ENCODE measurements at regions not wholly inside any gene's neighbourhood (a gene's known extent, or its start where the extent isn't known, plus 50 kb on each side); places are given as distances from the start of the nearest gene placed in this dataset.

- Histone ChIP-seq H3K4me3 (ENCODE audit: extremely low read depth in 1 of 4, insufficient read depth in 2 of 4, low read depth in 3 of 4, low read length in 4 of 4) (no peak overlapping the region), H3K56ac (replicated peaks; ENCODE audit: insufficient read length, low read depth, low read length) (no peak overlapping the region), H3K4ac (replicated peaks; ENCODE audit: insufficient read length, low read depth, low read length) (no peak overlapping the region), H2AK5ac (ENCODE audit: low read depth, low read length) (no peak overlapping the region), H3K27me3 (replicated peaks in 1 of 4; ENCODE audit: control insufficient read depth in 3 of 4, extremely low read depth in 1 of 4, insufficient read depth in 3 of 4, low read length in 3 of 4) (no peaks in the 10 kb centered on the region), H3K79me2 (ENCODE audit: control insufficient read depth in 1 of 2, insufficient read depth in 2 of 2, low read length in 2 of 2) (no peaks in the 10 kb centered on the region), H3K79me1 (ENCODE audit: low read depth, low read length) (no peaks in the 10 kb centered on the region), H3K18ac (ENCODE audit: extremely low read depth, low read length) (no peak overlapping the region), H4K5ac (ENCODE audit: insufficient read length, low read depth, low read length) (no peak overlapping the region), H2BK12ac (ENCODE audit: low read depth, low read length) (no peak overlapping the region), H4K8ac (ENCODE audit: extremely low read depth, insufficient read depth, low read length) (no peak overlapping the region), H3K9me3 (ENCODE audit: insufficient read depth in 2 of 2, low read depth in 1 of 2, low read length in 1 of 2) (no peaks in the 10 kb centered on the region), H2BK120ac (replicated peaks; ENCODE audit: low read depth, low read length) (no peak overlapping the region), H3K4me1 (replicated peaks in 1 of 4; ENCODE audit: control insufficient read depth in 3 of 4, insufficient read depth in 4 of 4, low read length in 3 of 4) (peaks cover 0 to 5% (median 1%) of the 10 kb centered on the region in 4 experiments; a peak in 3 of 7 replicates), H3K23ac (ENCODE audit: insufficient read length) (no peak overlapping the region), H3K27ac (ENCODE audit: low read depth, low read length) (no peak overlapping the region), H4K20me1 (replicated peaks in 1 of 2; ENCODE audit: control insufficient read depth in 1 of 2, insufficient read depth in 2 of 2, low read length in 2 of 2) (no peaks in the 10 kb centered on the region), H3K9ac (replicated peaks in 1 of 4; ENCODE audit: extremely low read depth in 1 of 4, low read depth in 3 of 4, low read length in 3 of 4) (no peak overlapping the region), H2BK20ac (ENCODE audit: low read length) (no peak overlapping the region), H3K23me2 (ENCODE audit: low read depth, low read length) (no peaks in the 10 kb centered on the region), H2BK15ac (ENCODE audit: low read length) (no peak overlapping the region), H3K4me2 (ENCODE audit: insufficient read depth in 1 of 2, low read depth in 2 of 2, low read length in 2 of 2) (no peak overlapping the region), H2AFZ (ENCODE audit: low read length) (no peak overlapping the region), H4K91ac (replicated peaks; ENCODE audit: insufficient read length, low read length) (no peak overlapping the region), H3K36me3 (ENCODE audit: control insufficient read depth in 2 of 4, insufficient read depth in 4 of 4, low read length in 3 of 4) (no peaks in the 10 kb centered on the region), H3K14ac (ENCODE audit: insufficient read length) (no peak overlapping the region), H2BK5ac (ENCODE audit: low read depth, low read length) (no peak overlapping the region)
- CTCF ChIA-PET (ENCODE audit: partially characterized antibody), result no interaction called here
- DNase-seq (ENCODE audit: low read depth in 1 of 2, low spot score in 2 of 2) (no peak), FAIRE-seq (no peak)
- WGBS, 2 experiments (ENCODE audit: extremely low coverage in 1 of 2, insufficient coverage in 1 of 2, insufficient read length in 1 of 2, insufficient replicate concordance in 2 of 2, low coverage in 1 of 2, low lambda C conversion rate in 2 of 2, missing lambda C conversion rate in 1 of 2), result 85% methylated on average over 3 of the region's 3 CpGs; no CpG with 5 or more reads in 1 of the 2 experiments
- POLR2A ChIA-PET (ENCODE audit: partially characterized antibody), result no interaction called here
- TF ChIP-seq EP300 (IDR thresholded peaks at IDR 0.05; ENCODE audit: borderline replicate concordance in 1 of 2, low read depth in 2 of 2, low read length in 2 of 2) (no peak), NANOG (IDR thresholded peaks at IDR 0.05; ENCODE audit: insufficient read depth, low read depth, low read length, poor library complexity, severe bottlenecking) (no peak), CHD2 (IDR thresholded peaks at IDR 0.05; ENCODE audit: low read length) (no peak), CBX5 (IDR thresholded peaks at IDR 0.05; ENCODE audit: low read depth, low read length) (no peak), ATF2 (IDR thresholded peaks at IDR 0.05; ENCODE audit: low read length) (no peak), HDAC2 (IDR thresholded peaks at IDR 0.05; ENCODE audit: borderline replicate concordance in 1 of 2, low read depth in 2 of 2, low read length in 2 of 2) (no peak), GABPA (IDR thresholded peaks at IDR 0.05; ENCODE audit: borderline replicate concordance, insufficient read depth, low read length) (no peak), CHD1 (IDR thresholded peaks at IDR 0.05; ENCODE audit: low read depth, low read length) (no peak), ASH2L (IDR thresholded peaks at IDR 0.05; ENCODE audit: low read length) (no peak), CREB1 (IDR thresholded peaks at IDR 0.05) (no peak), HDAC6 (IDR thresholded peaks at IDR 0.05; ENCODE audit: low read depth, low read length) (no peak), RAD21 (IDR thresholded peaks at IDR 0.05 in 1 of 2, conservative IDR thresholded peaks at IDR 0.05 in 1 of 2; ENCODE audit: low read depth in 2 of 2, low read length in 2 of 2) (no peak), RFX5 (IDR thresholded peaks at IDR 0.05; ENCODE audit: borderline replicate concordance, low read depth, low read length) (no peak)
These were observed 362.3 kb downstream of the MAFB start for GRCh38 chr20:40326784-40327183.
